ENCODE measurements at regions not wholly inside any gene's neighbourhood (a gene's known extent, or its start where the extent isn't known, plus 50 kb on each side); places are given as distances from the start of the nearest gene placed in this dataset.

DNA sequence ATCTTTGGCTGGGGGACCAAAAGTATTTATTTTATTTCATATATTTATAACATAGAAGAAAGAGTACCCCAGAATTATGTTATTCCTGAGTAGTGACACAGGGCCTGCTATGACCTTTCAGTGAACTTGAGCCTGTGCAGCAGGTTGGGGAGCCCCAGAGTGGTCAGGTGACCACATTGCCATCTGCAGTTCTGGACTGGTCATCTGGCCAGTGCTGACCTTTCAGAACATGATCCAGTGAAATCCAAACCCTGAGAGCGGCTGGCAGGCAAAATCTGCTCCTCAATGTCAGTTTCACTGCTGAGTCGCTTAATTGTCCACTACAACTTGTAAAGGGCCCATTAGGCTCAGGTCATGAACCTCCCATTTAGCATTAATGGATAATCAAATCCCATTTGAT is 336.7 kb upstream of the KCNH7 start:
- WGBS (ENCODE audit: insufficient coverage), result 86% methylated on average over 1 of the region's 2 CpGs
- H3K9ac ChIP-seq (ENCODE audit: insufficient read depth, low read length, poor library complexity, severe bottlenecking), result no peak overlapping the region
- H3K36me3 Mint-ChIP-seq, result no peaks in the 10 kb centered on the region

DNA sequence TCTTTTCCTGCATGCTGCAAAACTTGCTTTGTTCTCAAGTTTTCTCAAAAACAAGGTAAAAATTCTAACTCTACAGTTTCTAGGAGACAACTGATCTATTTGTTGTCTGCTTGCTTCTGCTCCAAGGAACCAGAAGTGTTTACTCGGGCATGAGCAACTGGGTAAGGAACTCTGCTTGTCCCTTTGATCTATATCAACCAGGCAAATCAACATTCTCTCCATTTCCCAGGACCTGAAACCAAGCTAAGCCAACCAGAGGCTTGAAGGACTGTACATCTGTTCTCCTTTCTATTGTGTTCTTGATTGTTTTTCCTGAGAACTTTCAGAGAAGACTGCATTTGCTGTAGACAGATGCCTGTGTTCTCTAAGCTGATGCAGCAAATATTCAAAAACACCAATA is 335.0 kb upstream of the KCNH7 start:
- no peak overlapping the region for H3K27ac Mint-ChIP-seq

More for the DNA sequence above, 336.7 kb upstream of the KCNH7 start:
- H3K27me3 Mint-ChIP-seq (ENCODE audit: low read depth in 3 of 3), result peaks cover 0 to 3% (median 2%) of the 10 kb centered on the region in 3 donors
- no peak for DNase-seq
- Histone ChIP-seq H3K4me2 (replicated peaks; ENCODE audit: extremely low read depth, low read length, poor library complexity, severe bottlenecking) (no peak overlapping the region), H3K27me3 (ENCODE audit: control insufficient read depth in 2 of 2, insufficient read depth in 2 of 2, low read length in 2 of 2) (no peaks in the 10 kb centered on the region), H3K4me1 (ENCODE audit: control insufficient read depth in 1 of 2, insufficient read depth in 2 of 2, low read length in 2 of 2) (no peaks in the 10 kb centered on the region), H3K36me3 (replicated peaks in 1 of 2; ENCODE audit: control insufficient read depth in 1 of 2, insufficient read depth in 2 of 2, low read length in 2 of 2) (no peaks in the 10 kb centered on the region), H2AFZ (ENCODE audit: insufficient read depth, low read depth, low read length, poor library complexity, severe bottlenecking) (no peak overlapping the region), H3K27ac (ENCODE audit: low read depth in 1 of 2, low read length in 2 of 2) (no peak overlapping the region), H4K20me1 (ENCODE audit: insufficient read depth, low read length) (no peaks in the 10 kb centered on the region), H3K4me3 (replicated peaks in 1 of 3; ENCODE audit: low read depth in 2 of 3, low read length in 3 of 3) (no peak overlapping the region), H3K9me3 (replicated peaks in 1 of 2; ENCODE audit: control insufficient read depth in 1 of 2, insufficient read depth in 1 of 2, low read length in 2 of 2) (no peaks in the 10 kb centered on the region), H3K79me2 (ENCODE audit: insufficient read depth, low read length) (no peaks in the 10 kb centered on the region)
- H3K27ac Mint-ChIP-seq, result no peak overlapping the region
- H3K9me3 Mint-ChIP-seq, result no peaks in the 10 kb centered on the region
- H3K4me1 Mint-ChIP-seq, result no peaks in the 10 kb centered on the region
- intact Hi-C loops (cut with micrococcal nuclease), result no loop called here
- no peak overlapping the region for H3K4me3 Mint-ChIP-seq
- TF ChIP-seq, protein P1, sequence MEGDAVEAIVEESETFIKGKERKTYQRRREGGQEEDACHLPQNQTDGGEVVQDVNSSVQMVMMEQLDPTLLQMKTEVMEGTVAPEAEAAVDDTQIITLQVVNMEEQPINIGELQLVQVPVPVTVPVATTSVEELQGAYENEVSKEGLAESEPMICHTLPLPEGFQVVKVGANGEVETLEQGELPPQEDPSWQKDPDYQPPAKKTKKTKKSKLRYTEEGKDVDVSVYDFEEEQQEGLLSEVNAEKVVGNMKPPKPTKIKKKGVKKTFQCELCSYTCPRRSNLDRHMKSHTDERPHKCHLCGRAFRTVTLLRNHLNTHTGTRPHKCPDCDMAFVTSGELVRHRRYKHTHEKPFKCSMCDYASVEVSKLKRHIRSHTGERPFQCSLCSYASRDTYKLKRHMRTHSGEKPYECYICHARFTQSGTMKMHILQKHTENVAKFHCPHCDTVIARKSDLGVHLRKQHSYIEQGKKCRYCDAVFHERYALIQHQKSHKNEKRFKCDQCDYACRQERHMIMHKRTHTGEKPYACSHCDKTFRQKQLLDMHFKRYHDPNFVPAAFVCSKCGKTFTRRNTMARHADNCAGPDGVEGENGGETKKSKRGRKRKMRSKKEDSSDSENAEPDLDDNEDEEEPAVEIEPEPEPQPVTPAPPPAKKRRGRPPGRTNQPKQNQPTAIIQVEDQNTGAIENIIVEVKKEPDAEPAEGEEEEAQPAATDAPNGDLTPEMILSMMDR (IDR thresholded peaks at IDR 0.05), result no peak

More for the DNA sequence above, 335.0 kb upstream of the KCNH7 start:
- Mint-ChIP-seq H3K4me3 (no peak overlapping the region), H3K9me3 (no peaks in the 10 kb centered on the region), H3K36me3 (no peaks in the 10 kb centered on the region), H3K27me3 (ENCODE audit: low read depth in 3 of 3) (peaks cover 0 to 3% (median 2%) of the 10 kb centered on the region in 3 donors), H3K4me1 (no peaks in the 10 kb centered on the region)
- H3K9ac ChIP-seq (ENCODE audit: insufficient read depth, low read length, poor library complexity, severe bottlenecking), result no peak overlapping the region
- H3K27me3 ChIP-seq (ENCODE audit: control insufficient read depth in 2 of 2, insufficient read depth in 2 of 2, low read length in 2 of 2), result no peaks in the 10 kb centered on the region
- H3K36me3 ChIP-seq (replicated peaks in 1 of 2; ENCODE audit: control insufficient read depth in 1 of 2, insufficient read depth in 2 of 2, low read length in 2 of 2), result no peaks in the 10 kb centered on the region
- H3K79me2 ChIP-seq (ENCODE audit: insufficient read depth, low read length), result no peaks in the 10 kb centered on the region
- TF ChIP-seq, protein P1 (IDR thresholded peaks at IDR 0.05), result no peak
- no peaks in the 10 kb centered on the region for H4K20me1 ChIP-seq (ENCODE audit: insufficient read depth, low read length)
- H3K4me3 ChIP-seq (replicated peaks in 1 of 3; ENCODE audit: low read depth in 2 of 3, low read length in 3 of 3), result no peak overlapping the region
- no peaks in the 10 kb centered on the region for H3K4me1 ChIP-seq (ENCODE audit: control insufficient read depth in 1 of 2, insufficient read depth in 2 of 2, low read length in 2 of 2)
- H3K4me2 ChIP-seq (replicated peaks; ENCODE audit: extremely low read depth, low read length, poor library complexity, severe bottlenecking), result no peak overlapping the region
- no peak overlapping the region for H2AFZ ChIP-seq (ENCODE audit: insufficient read depth, low read depth, low read length, poor library complexity, severe bottlenecking)
- no peak for DNase-seq
- no peaks in the 10 kb centered on the region for H3K9me3 ChIP-seq (replicated peaks in 1 of 2; ENCODE audit: control insufficient read depth in 1 of 2, insufficient read depth in 1 of 2, low read length in 2 of 2)
- 100% methylated on average over 1 of the region's 1 CpG for WGBS (ENCODE audit: insufficient coverage)
- no peak overlapping the region for H3K27ac ChIP-seq (ENCODE audit: low read depth in 1 of 2, low read length in 2 of 2)
- intact Hi-C loops (cut with micrococcal nuclease), result no loop called here

Measured in CD14-positive monocyte (primary cell).